ENCODE measurements at regions not wholly inside any gene's neighbourhood (a gene's known extent, or its start where the extent isn't known, plus 50 kb on each side); places are given as distances from the start of the nearest gene placed in this dataset.

GRCh38 chr6:113449051-113449450 lies 408.1 kb upstream of the MARCKS start:
- in situ Hi-C loops (cut with MboI; ENCODE audit: low pct_unique_long_range_greater_than_20kb, low sequenced_read_pairs, unreplicated experiment), result no loop called here
- DNase-seq (ENCODE audit: low spot score), result no peak
- TF ChIP-seq CTCF (IDR thresholded peaks at IDR 0.05; ENCODE audit: extremely low read depth, insufficient read depth, missing control alignments), result no peak

GRCh38 chr6:113450061-113450465 lies 407.1 kb upstream of the MARCKS start:
- no peak for TF ChIP-seq CTCF (IDR thresholded peaks at IDR 0.05; ENCODE audit: extremely low read depth, insufficient read depth, missing control alignments)
- in situ Hi-C loops (cut with MboI; ENCODE audit: low pct_unique_long_range_greater_than_20kb, low sequenced_read_pairs, unreplicated experiment), result no loop called here
- no peak for DNase-seq (ENCODE audit: low spot score)

GRCh38 chr6:113451049-113451448 lies 406.1 kb upstream of the MARCKS start:
- in situ Hi-C loops (cut with MboI; ENCODE audit: low pct_unique_long_range_greater_than_20kb, low sequenced_read_pairs, unreplicated experiment), result no loop called here
- DNase-seq (ENCODE audit: low spot score), result no peak
- no peak for TF ChIP-seq CTCF (IDR thresholded peaks at IDR 0.05; ENCODE audit: extremely low read depth, insufficient read depth, missing control alignments)

GRCh38 chr6:113457198-113457597 lies 399.9 kb upstream of the MARCKS start:
- in situ Hi-C loops (cut with MboI; ENCODE audit: low pct_unique_long_range_greater_than_20kb, low sequenced_read_pairs, unreplicated experiment), result no loop called here
- no peak for DNase-seq (ENCODE audit: low spot score)
- no peak for TF ChIP-seq CTCF (IDR thresholded peaks at IDR 0.05; ENCODE audit: extremely low read depth, insufficient read depth, missing control alignments)

GRCh38 chr6:113457751-113458150 lies 399.4 kb upstream of the MARCKS start:
- no peak for DNase-seq (ENCODE audit: low spot score)
- TF ChIP-seq CTCF (IDR thresholded peaks at IDR 0.05; ENCODE audit: extremely low read depth, insufficient read depth, missing control alignments), result no peak
- in situ Hi-C loops (cut with MboI; ENCODE audit: low pct_unique_long_range_greater_than_20kb, low sequenced_read_pairs, unreplicated experiment), result no loop called here

- no peak for DNase-seq (ENCODE audit: low spot score)
- TF ChIP-seq CTCF (IDR thresholded peaks at IDR 0.05; ENCODE audit: extremely low read depth, insufficient read depth, missing control alignments), result no peak
- in situ Hi-C loops (cut with MboI; ENCODE audit: low pct_unique_long_range_greater_than_20kb, low sequenced_read_pairs, unreplicated experiment), result no loop called here
Observed at GRCh38 chr6:113458368-113459010, 398.7 kb upstream of the MARCKS start.
